ENCODE measurements at regions not wholly inside any gene's neighbourhood (a gene's known extent, or its start where the extent isn't known, plus 50 kb on each side); places are given as distances from the start of the nearest gene placed in this dataset.
"Not testable (repeated sequence)": the region's sequence is repeated elsewhere in the genome, so short reads cannot be mapped to it uniquely, and the experiment has no call there.

GRCh38 chr12:102653406-102653805 lies 173.0 kb upstream of the IGF1 start:
- FAIRE-seq, result no peak

GRCh38 chr12:102652645-102653313 lies 172.4 kb upstream of the IGF1 start:
- no peak for FAIRE-seq

- FAIRE-seq, result no peak
These were observed 165.6 kb upstream of the IGF1 start for GRCh38 chr12:102645968-102646367.

GRCh38 chr12:102643879-102644575 lies 163.7 kb upstream of the IGF1 start:
- no peak for FAIRE-seq

GRCh38 chr12:102642199-102642598 lies 161.8 kb upstream of the IGF1 start:
- FAIRE-seq, result no peak

GRCh38 chr12:102640658-102641057 lies 160.3 kb upstream of the IGF1 start:
- not testable (repeated sequence) for FAIRE-seq

- FAIRE-seq, result no peak
These were observed 158.4 kb upstream of the IGF1 start for GRCh38 chr12:102638777-102639176.

GRCh38 chr12:102633981-102634605 lies 153.7 kb upstream of the IGF1 start:
- FAIRE-seq, result no peak

GRCh38 chr12:102631274-102631673 lies 150.9 kb upstream of the IGF1 start:
- FAIRE-seq, result no peak

GRCh38 chr12:102629262-102629888 lies 149.0 kb upstream of the IGF1 start:
- no peak for FAIRE-seq

- FAIRE-seq, result no peak
These were observed 145.5 kb upstream of the IGF1 start for GRCh38 chr12:102625819-102626218.

GRCh38 chr12:102622618-102623017 lies 142.3 kb upstream of the IGF1 start:
- FAIRE-seq, result no peak

- FAIRE-seq, result no peak
These were observed 138.0 kb upstream of the IGF1 start for GRCh38 chr12:102618197-102618877.

- FAIRE-seq, result no peak
These were observed 136.3 kb upstream of the IGF1 start for GRCh38 chr12:102616692-102617091.

GRCh38 chr12:102611995-102612394 lies 131.6 kb upstream of the IGF1 start:
- no peak for FAIRE-seq

GRCh38 chr12:102609996-102610395 lies 129.6 kb upstream of the IGF1 start:
- FAIRE-seq, result no peak

- no peak for FAIRE-seq
These were observed 122.7 kb upstream of the IGF1 start for GRCh38 chr12:102603021-102603420.

GRCh38 chr12:102602521-102602920 lies 122.2 kb upstream of the IGF1 start:
- FAIRE-seq, result no peak

- no peak for FAIRE-seq
These were observed 121.3 kb upstream of the IGF1 start for GRCh38 chr12:102601621-102602020.

GRCh38 chr12:102596687-102597086 lies 116.3 kb upstream of the IGF1 start:
- no peak for FAIRE-seq

- FAIRE-seq, result no peak
These were observed 115.7 kb upstream of the IGF1 start for GRCh38 chr12:102596031-102596430.

GRCh38 chr12:102595315-102595714 lies 115.0 kb upstream of the IGF1 start:
- FAIRE-seq, result no peak

- no peak for FAIRE-seq
These were observed 112.8 kb upstream of the IGF1 start for GRCh38 chr12:102593134-102593533.

All from A204.1 (cell line).